ENCODE measurements at regions not wholly inside any gene's neighbourhood (a gene's known extent, or its start where the extent isn't known, plus 50 kb on each side); places are given as distances from the start of the nearest gene placed in this dataset.

GRCh38 chr4:181982856-181983255, 260.3 kb upstream of the TENM3 start:
- TF ChIP-seq, protein P1, sequence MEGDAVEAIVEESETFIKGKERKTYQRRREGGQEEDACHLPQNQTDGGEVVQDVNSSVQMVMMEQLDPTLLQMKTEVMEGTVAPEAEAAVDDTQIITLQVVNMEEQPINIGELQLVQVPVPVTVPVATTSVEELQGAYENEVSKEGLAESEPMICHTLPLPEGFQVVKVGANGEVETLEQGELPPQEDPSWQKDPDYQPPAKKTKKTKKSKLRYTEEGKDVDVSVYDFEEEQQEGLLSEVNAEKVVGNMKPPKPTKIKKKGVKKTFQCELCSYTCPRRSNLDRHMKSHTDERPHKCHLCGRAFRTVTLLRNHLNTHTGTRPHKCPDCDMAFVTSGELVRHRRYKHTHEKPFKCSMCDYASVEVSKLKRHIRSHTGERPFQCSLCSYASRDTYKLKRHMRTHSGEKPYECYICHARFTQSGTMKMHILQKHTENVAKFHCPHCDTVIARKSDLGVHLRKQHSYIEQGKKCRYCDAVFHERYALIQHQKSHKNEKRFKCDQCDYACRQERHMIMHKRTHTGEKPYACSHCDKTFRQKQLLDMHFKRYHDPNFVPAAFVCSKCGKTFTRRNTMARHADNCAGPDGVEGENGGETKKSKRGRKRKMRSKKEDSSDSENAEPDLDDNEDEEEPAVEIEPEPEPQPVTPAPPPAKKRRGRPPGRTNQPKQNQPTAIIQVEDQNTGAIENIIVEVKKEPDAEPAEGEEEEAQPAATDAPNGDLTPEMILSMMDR (IDR thresholded peaks at IDR 0.05; ENCODE audit: insufficient read depth, low read length), result no peak
- TF ChIP-seq POLR2AphosphoS5 (IDR thresholded peaks at IDR 0.05; ENCODE audit: low read depth) (no peak), SPI1 (IDR thresholded peaks at IDR 0.05; ENCODE audit: borderline replicate concordance, low read depth) (no peak)
- TF ChIP-seq, protein P2, sequence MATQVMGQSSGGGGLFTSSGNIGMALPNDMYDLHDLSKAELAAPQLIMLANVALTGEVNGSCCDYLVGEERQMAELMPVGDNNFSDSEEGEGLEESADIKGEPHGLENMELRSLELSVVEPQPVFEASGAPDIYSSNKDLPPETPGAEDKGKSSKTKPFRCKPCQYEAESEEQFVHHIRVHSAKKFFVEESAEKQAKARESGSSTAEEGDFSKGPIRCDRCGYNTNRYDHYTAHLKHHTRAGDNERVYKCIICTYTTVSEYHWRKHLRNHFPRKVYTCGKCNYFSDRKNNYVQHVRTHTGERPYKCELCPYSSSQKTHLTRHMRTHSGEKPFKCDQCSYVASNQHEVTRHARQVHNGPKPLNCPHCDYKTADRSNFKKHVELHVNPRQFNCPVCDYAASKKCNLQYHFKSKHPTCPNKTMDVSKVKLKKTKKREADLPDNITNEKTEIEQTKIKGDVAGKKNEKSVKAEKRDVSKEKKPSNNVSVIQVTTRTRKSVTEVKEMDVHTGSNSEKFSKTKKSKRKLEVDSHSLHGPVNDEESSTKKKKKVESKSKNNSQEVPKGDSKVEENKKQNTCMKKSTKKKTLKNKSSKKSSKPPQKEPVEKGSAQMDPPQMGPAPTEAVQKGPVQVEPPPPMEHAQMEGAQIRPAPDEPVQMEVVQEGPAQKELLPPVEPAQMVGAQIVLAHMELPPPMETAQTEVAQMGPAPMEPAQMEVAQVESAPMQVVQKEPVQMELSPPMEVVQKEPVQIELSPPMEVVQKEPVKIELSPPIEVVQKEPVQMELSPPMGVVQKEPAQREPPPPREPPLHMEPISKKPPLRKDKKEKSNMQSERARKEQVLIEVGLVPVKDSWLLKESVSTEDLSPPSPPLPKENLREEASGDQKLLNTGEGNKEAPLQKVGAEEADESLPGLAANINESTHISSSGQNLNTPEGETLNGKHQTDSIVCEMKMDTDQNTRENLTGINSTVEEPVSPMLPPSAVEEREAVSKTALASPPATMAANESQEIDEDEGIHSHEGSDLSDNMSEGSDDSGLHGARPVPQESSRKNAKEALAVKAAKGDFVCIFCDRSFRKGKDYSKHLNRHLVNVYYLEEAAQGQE (IDR thresholded peaks at IDR 0.05; ENCODE audit: insufficient replicate concordance, low read depth), result no peak

All from HL-60 (cell line).